HG03378 (cell line): ENCODE measurements at regions not wholly inside any gene's neighbourhood (a gene's known extent, or its start where the extent isn't known, plus 50 kb on each side); places are given as distances from the start of the nearest gene placed in this dataset.
A peak's percentile ranks its signal among the peaks of the same experiment; 100 is the strongest.

Source experiments
- ATAC-seq: cut with Tn5 transposase; IDR thresholded peaks from one replicate; pipeline ENCODE4 v1.9.1; 2021; ENCODE audit warnings: mild to moderate bottlenecking, moderate library complexity; ENCODE audit not compliant: unreplicated experiment

DNA sequence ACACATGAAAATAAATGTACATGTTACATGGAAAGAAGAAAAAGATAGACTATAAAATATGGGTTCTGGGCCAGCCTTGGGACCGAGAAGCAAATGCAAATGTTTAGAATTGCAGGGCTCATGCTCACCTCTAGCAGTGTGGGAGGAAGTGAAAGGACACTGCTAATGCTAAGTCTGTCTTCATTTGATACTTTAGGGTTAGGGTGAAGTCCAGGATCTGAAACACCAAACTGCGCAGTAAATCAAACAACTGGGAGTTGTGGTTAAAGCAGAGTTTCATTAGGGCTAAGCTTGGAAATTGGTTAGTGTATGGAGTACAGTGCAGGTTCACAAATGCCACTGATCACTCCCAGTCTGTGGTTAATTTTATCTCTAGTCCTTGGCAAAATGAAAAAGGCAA lies 73.2 kb upstream of the PDK4 start:
- ATAC-seq: peak; percentile 82

DNA sequence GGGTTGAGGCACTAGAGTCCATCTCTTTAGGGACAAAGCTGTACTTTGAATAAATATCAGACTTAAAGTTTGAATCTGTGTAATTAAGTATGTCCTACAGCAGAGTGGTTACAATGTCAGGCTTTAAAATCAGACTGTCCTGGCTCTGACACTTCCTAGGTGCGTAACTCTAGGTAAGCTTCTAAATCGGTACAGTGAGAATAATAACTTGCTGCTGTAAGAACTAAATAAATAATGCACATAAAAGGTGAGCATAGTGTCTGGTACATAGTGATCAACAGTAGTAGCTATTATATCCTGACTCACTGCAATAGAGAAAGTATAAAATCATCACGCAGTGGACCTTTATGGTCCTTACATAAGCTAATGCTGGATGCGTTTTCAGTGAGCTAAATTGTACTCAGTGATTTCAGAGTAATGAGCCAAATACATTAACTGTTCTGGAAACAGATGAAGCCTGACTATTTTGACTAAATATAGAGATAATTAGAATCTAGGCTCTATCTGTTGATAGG lies 72.2 kb upstream of the PDK4 start:
- no peak for ATAC-seq

DNA sequence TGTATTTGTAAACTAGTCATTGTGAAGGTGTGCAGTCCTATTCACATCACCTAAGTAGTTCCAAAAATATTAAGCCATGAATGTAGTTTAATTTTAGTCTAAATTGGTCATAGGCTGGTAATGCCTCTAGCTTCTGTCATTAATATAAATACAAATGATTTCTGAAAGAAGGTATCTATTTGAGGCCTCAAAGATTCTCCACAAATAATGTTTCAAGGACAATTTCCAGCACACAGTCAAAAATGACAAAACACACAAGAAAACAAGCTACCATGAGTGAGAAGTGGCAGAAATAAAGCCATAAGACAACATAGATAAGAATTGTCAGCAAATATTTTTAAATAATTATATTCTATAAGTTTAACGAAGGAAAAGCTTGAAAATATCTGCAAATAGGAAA lies 66.7 kb upstream of the PDK4 start:
- ATAC-seq: no peak

DNA sequence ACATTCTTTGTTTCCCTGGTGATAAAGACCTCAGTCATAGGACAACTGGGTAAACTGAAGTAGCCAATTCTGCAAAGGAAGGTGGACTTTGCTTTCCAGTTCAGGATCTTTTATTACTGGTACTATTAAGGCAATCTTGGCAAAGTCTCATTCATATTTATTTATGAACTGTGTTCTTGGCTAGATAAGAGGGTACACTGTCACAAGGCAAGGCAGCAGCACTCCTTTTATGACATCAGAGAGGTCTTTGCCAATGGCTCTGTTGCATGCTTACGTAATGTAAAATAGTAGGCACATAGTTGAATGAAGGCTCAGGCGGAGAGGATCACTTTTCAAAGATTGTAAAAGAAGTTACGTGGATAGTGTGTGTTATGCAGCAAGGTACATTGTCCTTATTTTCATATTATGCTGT lies 63.7 kb upstream of the PDK4 start:
- no peak for ATAC-seq

DNA sequence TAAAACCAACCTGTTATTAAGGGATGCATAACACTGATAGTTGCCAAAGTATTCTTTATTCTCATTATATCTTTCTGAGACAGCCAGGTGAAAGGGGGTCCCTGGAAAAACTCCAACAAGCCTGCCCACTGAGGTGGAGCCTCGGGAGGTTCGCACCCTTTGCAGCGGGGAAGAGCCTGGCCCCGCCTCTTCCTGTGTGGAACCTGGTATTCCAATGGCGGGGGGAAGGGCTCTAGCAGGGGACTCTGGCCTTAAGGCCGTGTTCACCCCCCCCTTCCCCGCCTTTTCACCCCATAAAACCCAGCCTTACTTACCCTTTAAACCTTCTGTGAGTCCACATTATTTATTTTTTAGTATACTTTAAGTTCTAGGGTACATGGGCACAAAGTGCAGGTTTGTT lies 62.4 kb upstream of the PDK4 start:
- no peak for ATAC-seq

DNA sequence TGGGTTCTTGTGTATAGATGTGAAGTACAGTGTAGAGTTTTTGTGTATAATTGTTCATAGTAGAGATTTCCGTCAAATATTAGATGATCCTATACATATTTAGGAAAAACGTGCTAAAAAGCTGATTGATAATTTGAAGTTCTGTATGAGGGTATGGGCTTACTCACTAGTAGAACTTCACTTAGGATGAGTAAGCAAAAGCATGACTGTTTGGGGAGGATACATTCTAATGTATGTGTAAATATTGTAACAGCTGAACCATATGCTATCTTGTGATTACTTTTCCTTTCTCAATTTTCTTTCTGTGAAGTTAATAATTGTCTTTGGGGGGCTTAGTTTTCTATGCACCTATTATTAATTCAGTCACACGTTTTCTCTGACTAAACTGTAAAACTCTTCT lies 53.2 kb upstream of the PDK4 start:
- no peak for ATAC-seq

DNA sequence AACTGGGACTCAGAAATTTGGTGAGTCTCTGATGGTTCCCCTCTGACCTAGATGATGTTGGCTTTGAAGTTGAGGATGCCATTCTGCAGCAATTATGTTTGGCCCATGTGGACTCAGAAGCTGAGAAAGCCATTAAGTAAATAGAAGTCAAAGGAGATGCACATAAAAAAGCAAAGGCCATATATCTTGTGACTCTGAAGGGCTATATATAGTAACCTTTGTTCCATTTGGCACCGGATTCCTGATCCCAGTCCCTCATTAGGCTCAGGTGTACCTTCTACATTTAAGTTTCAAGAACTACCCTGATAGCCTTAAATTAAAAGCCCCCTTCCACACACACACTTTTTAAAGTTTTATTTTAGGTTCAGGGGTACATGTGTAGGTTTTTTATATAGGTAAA lies 50.0 kb upstream of the PDK4 start:
- no peak for ATAC-seq
